ENCODE measurements at regions not wholly inside any gene's neighbourhood (a gene's known extent, or its start where the extent isn't known, plus 50 kb on each side); places are given as distances from the start of the nearest gene placed in this dataset.

GRCh38 chr6:3908223-3908622, 59.0 kb downstream of the FAM50B start:
- TF ChIP-seq GATA2 (IDR thresholded peaks at IDR 0.05; ENCODE audit: low read depth, low read length) (no peak), GATA3 (IDR thresholded peaks at IDR 0.05; ENCODE audit: low read depth, low read length) (no peak)

Measured in SH-SY5Y (cell line).